Urothelium cell line (cell line): ENCODE measurements at regions not wholly inside any gene's neighbourhood (a gene's known extent, or its start where the extent isn't known, plus 50 kb on each side); places are given as distances from the start of the nearest gene placed in this dataset.
A peak's percentile ranks its signal among the peaks of the same experiment; 100 is the strongest.
"Not testable (repeated sequence)": the region's sequence is repeated elsewhere in the genome, so short reads cannot be mapped to it uniquely, and the experiment has no call there.

ENCODE experiments used
- DNase-seq: peaks from one replicate; pipeline ENCODE4 v3.0.0; 2011; ENCODE audit warnings: low spot score, mixed read lengths
- FAIRE-seq: peaks from 2 replicates; lab custom pipeline; 2011; peaks lifted over from hg19 to GRCh38; lab: Jason Lieb, UNC

DNA sequence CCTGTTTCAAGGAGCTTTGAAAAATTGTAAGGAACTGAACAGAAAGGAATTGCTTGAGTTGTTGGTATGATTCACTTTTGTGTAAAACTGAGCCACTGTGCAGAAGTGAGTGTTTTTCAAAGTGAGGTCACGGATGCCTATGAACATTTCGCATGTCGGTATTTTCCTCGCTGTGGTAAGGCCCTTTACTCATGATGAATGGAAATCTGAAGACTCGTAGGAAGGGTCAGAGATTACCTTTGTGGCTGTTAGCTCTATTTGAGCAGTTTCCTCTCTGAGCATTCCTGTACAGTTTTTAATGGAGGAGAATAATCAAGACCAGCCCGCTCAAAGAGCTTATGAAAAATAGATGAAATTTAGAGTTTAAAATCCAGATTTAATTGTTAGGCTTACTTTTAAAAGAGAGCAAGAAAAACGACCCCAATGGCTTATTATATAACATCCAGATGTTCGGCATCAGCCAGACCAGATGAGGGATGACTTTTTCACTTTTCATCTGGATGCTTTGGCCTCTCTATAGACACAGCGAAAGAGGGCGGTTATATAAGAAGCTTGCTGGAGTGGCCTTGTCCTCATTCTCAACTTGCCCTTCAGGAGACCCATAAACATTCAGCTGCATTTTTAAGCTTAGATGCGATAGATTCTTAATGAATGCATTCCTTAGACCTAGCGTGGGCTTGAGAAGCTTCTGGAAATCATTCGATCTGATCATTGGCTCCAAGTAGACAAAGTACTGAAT is 99.5 kb downstream of the CD83 start:
- no peak for DNase-seq
- FAIRE-seq = no peak

DNA sequence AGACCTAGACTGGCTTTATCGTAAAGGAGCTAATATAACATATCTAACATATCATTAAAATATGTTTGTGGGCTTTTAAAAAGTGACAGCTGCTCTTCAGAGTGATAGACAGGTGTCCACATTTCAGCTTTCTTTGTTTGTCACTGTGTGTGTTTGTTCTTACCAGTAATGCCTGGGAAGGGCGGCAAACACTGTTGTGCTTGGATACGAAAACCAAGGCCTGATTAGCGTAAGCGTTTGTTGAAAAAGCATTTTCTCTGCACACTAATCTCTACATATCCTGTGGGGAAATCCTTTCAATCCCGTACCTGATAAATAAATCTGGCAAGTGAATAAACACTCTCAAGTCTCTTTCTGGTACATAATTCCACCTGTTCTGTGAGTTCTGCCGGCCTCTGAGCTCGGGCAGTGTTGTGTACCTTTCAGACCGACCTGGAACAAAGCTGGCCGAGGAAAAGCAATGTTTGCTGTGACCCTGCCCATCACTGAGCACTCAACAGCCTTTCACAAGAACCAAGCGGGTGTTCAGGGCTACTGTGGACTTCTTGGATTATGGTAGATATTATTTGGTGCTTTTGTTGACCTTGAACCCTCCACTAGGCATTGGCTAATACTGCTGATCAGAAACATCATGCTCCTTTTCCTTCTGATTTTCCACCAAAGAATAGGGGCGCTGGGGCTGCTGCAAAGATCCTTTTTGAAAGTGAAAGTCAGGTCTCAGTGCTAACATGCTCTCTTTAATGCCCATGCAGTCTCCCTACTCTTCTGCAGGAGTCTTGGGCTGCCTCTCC is 100.4 kb downstream of the CD83 start:
- DNase-seq (no peak), FAIRE-seq (no peak)

DNA sequence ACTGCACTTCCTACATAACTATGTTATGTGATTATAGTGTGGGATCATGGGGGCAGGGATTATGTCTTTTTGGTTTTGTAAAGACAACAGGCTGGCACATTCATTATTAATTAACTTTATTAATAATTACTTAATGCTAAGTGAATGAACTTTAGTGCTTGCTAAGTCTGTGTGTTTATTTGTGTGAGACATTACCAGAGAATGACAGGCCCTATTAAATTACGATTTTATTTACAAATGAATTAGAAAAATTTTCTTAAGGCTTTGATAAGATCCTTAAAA is 100.9 kb downstream of the CD83 start:
- DNase-seq (no peak), FAIRE-seq (no peak)

DNA sequence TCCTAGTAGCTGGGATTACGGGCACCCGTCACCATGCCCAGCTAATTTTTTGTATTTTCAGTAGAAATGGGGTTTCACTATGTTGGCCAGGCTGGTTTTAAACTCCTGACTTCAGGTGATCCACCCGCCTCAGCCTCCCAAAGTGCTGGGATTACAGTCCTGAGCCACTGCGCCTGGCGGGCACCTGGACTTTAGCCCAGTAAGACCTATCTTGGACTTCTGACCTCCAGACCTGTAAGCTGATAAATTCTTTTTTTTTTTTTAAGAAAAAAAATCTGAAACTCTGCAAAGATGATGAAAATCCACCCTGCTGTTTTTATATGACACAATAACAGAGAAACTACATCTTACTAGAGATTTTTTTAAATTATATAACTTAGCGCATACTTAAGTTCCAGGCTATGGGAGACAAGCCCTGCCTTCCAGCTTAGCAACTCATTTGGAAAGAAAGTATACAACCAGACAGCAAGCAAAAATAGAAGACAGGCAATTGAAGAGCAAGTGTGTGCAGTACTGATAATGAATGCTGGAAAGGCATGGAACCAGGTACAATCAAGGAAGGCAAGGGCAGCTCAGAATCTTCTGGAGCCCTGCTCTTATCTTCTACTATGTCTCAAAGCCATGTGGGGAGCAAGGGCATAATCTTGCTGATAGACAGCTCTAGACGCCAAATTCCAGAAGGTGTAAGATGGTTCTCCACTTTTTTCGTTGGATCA is 104.2 kb downstream of the CD83 start:
- no peak for FAIRE-seq

DNA sequence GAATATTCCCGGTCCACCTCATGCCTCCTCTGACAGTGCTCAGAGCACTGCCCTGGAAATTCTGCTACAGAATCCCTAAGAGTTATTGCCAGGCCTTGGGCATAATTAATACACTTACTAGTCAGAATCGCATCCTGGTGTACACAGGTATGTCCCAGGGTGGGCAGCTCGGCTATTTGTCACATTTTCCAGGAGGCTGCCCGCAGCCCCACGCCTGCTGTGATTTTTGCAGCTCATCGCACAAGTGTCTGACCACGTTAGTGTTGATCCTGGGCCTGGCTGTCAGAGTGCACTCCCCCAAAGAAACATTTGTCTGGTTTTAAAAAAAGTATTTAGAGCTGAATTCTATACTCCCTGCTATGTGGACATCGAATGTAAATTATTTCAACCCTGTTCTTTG is 105.4 kb downstream of the CD83 start:
- FAIRE-seq (no peak), DNase-seq (no peak)

More for the DNA sequence above, 104.2 kb downstream of the CD83 start:
- DNase-seq = no peak

DNA sequence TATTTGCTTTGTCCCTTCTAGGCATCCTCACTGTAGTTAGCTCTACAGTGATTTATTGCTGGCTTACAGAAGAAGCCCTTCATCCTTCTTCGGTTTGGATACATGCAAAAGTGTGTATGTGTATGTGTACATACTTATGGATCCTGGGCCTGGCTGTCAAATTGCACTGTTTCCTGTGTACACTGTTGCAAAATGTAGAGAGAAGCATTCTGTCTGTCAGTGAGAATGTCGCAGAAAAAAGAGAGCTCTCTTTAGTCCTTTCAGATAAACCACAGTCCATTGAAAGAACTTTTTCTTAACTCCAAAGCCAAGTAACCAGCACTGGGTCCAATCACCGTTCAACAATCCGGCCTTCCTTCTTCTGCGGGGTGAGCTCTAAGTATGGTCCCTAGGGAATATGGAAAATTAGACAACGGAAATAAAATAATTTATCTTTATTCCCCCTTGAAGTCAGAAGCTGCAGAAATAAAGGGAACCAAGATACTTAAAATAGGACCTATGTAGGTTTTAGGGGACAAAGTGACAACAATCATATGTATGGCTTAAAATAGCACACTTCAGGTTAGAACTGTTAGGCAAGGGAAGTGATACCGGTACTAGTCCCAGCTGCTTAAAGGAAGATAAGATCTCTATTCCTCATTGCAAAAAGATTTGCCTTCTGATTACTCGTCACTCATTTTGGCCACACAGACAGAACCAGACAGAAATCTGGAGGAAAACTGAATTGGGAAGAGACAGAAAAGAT is 107.0 kb downstream of the CD83 start:
- DNase-seq (no peak), FAIRE-seq (no peak)

DNA sequence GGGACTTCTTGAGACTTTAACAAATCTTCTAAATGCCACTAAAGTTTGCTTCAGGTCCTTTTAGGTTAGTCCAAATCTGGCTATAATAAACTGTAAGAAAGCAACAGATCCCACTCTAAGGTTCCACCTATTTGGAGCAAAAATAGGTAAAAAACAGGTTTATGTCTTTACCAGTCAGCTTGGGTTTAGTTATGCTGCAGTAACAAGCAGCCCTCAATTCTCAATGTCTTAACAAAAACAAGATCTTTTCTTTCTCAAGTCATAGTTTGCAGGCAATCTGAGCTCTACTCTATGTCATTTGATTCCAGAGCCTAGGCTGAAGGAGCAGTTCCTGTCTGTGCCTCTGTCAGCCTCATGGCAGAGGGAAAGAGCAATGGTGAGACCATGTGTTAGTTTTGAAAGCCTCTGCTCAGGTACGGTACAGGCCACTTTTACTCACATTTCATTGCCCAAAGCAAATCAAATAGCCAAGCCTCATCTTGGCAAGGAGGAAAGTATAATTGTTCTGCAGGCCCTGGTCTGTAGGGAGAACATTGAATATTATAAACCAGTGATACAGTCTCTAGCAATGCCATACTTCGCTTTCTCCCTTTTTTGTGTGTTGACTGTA is 108.6 kb downstream of the CD83 start:
- DNase-seq (no peak), FAIRE-seq (no peak)

DNA sequence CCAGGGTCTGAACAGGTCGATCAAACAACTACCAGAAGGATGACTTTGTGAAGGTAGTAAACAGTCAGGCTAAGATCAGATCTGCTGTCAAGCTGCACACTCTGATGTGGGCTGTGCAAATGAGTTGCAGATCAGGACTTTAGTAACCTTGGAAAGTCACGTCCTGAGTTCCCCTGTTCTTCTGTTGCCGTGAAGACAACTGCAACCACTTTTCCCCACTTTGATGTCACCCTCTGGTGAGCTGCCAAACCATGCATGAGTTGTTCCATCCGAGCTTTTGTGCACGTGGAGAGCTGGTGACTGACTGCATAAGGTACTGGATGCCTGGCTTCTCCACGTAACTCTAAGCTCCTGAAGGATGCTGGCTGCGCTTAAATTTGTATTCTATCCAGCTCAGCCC is 111.0 kb downstream of the CD83 start:
- no peak for DNase-seq
- no peak for FAIRE-seq

DNA sequence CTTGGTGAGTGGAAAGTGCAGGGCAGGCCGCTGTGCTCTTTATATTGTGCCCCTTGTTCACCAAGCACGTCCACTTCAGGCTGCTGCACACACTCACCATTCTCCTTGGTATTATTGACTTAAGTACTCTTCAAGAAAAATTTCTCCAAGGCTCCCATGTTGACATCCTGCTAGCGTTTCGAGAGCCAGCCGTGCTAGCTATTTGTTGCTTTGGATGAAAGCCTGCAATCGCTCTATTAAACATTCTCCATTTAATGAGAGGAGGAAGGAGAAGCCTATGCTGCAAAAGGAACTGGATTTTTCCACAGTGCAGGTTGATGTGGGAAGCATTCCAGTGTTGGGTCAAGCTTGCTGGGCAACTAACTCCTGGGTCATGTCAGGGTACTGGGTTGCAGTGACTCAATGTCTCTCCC is 113.5 kb downstream of the CD83 start:
- DNase-seq (no peak), FAIRE-seq (no peak)

DNA sequence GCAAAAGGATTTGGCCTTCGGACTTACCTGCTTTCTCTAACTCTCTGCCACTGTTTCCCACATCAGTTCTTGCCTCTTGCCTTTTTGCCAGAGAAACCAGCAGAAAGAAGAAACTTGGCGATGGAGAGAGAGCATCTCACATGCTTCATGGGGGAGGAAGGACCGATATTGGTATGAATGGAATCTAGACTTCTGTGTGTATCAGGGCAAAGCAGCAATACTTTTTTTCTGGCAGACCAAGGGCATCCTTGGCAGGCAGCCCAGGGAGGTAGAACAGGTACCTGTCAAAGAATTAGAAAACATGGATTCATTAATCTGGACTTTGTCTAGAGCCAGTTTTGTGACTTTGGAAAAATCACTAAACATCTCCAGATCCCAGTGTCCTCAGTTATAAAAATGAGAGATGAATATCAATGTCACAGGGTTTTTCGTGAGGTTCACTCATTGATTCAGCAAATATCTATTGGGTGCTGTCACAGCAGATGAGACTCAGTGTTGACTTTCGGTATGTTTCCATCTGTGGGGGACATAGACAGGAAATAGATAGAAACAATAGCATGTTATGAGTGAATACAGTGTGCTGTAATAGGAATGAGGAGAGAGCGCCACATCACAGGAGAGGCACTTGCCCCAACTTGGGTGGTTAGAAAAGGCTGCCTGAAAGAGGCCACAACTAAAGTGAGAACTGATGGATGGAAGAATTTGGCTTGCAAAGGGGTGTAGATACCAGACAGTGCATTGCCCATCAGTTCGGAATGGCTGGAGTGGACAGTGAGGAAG is 114.1 kb downstream of the CD83 start:
- peak; percentile 21 for DNase-seq

DNA sequence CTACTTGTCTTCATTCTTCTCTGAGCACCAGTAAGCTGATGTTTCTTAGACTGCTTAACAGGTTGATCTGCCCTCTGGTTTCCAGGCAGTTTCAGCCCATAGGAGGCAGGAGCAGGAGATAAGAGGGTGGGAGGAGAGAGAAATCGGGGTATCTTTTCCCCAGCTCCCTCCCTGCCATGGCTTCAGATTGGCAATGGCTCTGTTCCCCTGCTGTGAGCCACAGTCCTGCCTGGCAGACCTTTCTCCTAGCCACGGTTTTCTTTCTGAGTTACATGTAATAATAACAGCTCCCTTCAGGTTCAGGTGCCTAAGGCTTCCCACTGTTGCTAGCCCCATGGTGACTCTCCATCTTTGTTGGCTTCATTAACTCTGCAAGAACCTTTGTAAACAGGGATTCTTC is 115.3 kb downstream of the CD83 start:
- no peak for FAIRE-seq
- no peak for DNase-seq

More for the DNA sequence above, 114.1 kb downstream of the CD83 start:
- no peak for FAIRE-seq

DNA sequence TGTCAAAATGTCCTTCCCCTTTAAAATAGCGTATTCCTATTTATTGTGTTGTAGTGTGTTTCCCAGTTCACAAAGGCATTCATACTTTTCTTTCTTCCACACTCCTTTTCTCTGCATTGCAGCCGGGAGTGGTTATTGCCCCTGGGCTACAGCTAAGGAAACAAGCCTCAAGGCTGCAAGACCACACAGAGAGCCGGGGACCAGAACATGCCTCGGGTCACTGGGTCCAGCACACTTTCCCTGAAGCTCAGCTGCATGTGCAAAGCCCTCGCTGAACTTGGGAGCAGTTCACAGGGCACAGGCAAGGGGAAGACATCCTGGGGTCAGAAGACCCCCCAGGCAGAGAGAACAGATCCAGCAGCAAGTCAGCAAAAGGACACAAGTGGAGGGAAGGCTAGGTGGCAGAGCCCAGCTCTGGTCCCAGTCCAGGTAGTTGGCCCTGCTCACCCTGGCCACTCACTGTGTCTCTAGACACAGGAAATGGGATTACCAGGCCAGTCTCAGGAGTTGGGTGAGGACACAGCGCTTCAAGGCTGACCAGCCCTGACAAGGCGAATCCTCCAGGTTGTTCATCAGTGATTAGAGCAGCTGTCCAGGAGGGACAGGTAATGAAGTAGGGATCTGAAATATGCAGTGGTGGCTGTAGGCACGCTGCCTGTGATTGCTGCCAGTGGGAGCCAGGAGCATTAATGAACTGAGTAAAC is 118.2 kb downstream of the CD83 start:
- FAIRE-seq (no peak), DNase-seq (no peak)

DNA sequence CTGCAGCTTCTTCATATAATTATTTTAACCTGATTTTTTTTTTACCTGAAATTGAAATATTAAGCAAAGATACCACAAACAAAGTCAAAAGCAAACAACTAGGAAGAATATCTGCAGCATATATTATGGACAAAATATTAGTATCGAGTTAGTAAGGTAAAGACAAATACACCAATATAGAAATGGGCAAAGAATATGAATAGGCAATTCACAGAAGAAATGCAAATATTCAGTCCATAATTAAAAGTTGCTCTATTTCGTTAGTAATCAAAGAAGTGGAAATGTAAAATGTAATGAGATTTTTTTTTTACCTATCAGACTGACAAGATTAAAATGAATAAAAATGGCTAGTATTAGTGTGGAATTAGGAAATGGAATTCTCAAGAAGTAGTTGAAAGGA is 121.5 kb downstream of the CD83 start:
- FAIRE-seq (no peak), DNase-seq (no peak)

DNA sequence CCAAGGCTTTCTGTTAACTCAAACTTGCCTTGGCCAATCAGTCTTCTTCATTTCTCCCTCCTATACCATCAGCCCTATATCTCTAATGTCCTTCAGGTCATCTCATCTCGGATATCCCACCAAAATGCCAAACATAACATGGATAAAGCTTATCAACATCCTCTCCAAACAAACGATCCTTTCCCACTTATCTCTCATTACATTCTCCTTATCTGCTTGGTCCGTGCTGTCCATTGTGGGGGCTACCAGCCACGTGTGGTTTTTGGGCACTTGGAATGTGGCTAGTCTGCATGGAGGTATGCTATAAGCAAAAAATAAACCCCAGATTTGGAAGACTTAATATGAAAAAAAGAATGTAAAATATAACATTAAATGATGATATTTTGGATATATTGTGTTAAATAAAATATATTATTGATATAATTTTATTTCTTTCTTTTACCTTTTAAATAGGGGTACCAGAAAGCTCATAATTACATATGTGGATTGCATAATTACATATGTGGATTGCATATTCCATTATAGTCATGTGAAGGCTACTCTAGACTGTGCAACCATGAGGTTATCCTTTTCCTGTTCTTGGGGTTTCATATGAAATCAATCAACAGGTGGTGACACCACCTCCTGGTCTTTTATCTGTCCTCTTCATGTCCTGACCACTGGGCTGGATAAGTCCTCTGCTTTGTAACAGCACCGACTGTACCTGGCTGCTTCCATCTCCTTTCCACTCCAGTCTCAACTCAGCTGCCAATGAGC is 123.0 kb downstream of the CD83 start:
- FAIRE-seq = no peak
- no peak for DNase-seq

DNA sequence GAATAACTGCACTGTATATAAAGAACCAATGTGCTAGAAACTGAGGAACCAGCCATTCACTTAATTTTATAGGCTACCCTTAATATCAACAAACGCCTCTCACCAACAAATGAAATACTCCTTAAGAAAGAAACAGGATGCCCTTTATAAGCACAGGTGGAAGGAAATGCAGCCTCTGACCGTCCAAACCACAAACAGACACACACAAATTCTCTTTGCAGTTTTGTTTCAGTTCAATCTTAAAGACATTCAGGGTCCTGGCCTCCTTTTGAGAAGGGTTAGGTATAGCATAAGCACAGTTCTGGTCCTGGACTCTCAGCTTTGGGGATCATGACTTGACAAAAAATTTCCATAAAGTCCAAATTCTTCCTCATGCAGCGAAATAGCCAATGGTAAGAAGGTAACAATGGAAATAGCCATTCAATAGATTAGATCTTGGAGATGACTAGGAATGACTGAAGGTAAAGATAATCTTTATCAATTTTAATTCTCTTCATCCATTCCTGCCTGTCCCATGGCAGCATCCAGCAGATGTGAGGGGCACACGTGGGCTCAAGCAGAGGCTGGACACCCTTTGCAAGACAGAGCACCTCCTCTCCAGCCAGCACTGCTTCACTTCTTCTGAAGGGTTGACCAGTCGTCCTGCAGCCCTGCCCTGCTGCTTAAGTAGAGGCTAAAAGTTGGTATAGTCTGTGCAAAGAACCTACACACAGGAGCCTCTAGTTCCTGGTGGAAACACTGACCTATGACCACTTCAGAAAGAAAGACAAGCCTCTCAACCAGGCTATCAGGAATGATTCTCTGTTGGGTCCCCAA is 123.9 kb downstream of the CD83 start:
- FAIRE-seq (no peak), DNase-seq (no peak)

DNA sequence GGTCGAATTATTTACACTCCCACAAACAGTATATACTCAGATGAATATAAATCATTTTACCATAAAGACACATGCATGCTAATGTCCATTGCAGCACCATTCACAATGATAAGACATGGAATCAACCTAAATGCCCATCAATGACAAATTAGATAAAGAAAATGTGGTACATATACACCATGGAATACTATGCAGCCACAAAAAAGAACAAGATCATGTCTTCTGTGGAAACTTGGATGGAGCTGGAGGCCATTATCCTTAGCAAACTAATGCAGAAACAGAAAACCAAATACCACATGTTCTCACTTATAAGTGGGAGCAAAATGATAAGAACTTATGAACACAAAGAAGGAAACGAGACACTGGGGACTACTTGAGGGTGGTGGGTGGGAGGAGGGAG is 125.3 kb downstream of the CD83 start:
- not testable (repeated sequence) for FAIRE-seq

DNA sequence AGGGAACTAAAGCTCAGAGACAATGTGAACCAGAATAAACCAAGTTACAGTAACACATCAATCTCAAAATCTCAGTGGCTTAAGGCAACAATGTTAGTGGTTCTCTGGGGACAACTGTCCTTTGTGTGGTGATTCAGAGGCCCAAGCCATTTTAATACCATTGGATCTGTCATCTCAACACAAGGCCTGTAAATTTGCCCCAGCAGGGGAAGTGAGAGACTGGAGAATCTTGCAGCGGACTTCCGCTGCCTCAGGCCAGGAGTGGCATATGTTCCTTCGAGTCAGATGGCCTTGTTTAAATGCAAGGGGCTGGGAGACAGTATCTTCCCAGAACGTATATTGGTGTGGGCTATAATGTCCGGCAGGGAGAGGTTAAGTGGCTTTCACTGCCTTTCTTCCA is 126.0 kb downstream of the CD83 start:
- no peak for FAIRE-seq
- no peak for DNase-seq

More for the DNA sequence above, 125.3 kb downstream of the CD83 start:
- DNase-seq = not testable (repeated sequence)

DNA sequence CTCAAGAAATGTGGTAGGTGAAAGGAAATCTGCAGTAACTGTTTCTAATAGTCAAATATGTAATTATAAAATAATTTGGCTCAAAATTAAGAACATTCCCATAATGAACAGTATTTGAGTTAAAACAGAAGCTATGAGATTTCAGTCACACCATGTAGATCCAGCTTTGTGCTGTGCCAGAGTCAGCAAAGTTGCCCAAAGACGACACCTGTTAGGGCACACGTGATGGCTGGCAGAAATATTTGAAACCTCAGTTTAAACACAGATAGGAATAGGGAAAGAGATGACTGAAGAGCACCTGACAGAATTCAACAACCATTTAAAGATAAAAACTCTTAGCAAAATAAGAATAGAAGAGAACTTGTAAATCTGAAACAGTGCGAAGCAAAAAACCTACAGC is 129.3 kb downstream of the CD83 start:
- no peak for DNase-seq
- no peak for FAIRE-seq
